ENCODE measurements at regions not wholly inside any gene's neighbourhood (a gene's known extent, or its start where the extent isn't known, plus 50 kb on each side); places are given as distances from the start of the nearest gene placed in this dataset.

- POLR2A ChIA-PET = no interaction called here
- H3K36me3 Mint-ChIP-seq (ENCODE audit: insufficient read depth, unreplicated experiment) = no peaks in the 10 kb centered on the region
Observed at GRCh38 chr12:58563621-58564020, 356.7 kb downstream of the LRIG3 start.

GRCh38 chr12:58564721-58565120 is 355.6 kb downstream of the LRIG3 start:
- Mint-ChIP-seq H3K27ac (ENCODE audit: low read depth, unreplicated experiment) (no peak overlapping the region), H3K4me3 (ENCODE audit: unreplicated experiment) (no peak overlapping the region), H3K9me3 (ENCODE audit: unreplicated experiment) (no peaks in the 10 kb centered on the region), H3K27me3 (ENCODE audit: insufficient read depth, unreplicated experiment) (no peaks in the 10 kb centered on the region), H3K4me1 (ENCODE audit: insufficient read depth, unreplicated experiment) (no peaks in the 10 kb centered on the region), H3K36me3 (ENCODE audit: insufficient read depth, unreplicated experiment) (no peaks in the 10 kb centered on the region)
- intact Hi-C loops (cut with micrococcal nuclease) = no loop called here
- BruUV-seq (replicated peaks) = no TSS peak
- no peak for DNase-seq (ENCODE audit: unreplicated experiment)
- ChIA-PET CTCF (interaction anchor here (0.6 kb wide), 1 partner anchor 43 kb away, joined by 3 read pairs; no protein-coding TSS in a partner anchor), POLR2A (no interaction called here)
- TF ChIP-seq CTCF (IDR thresholded peaks at IDR 0.05; ENCODE audit: unreplicated experiment) = no peak

More at GRCh38 chr12:58563621-58564020, 356.7 kb downstream of the LRIG3 start:
- no peaks in the 10 kb centered on the region for H3K27me3 Mint-ChIP-seq (ENCODE audit: insufficient read depth, unreplicated experiment)
- TF ChIP-seq CTCF (IDR thresholded peaks at IDR 0.05; ENCODE audit: unreplicated experiment) = no peak
- H3K27ac Mint-ChIP-seq (ENCODE audit: low read depth, unreplicated experiment) = no peak overlapping the region
- BruUV-seq (replicated peaks) = no TSS peak
- no peaks in the 10 kb centered on the region for H3K4me1 Mint-ChIP-seq (ENCODE audit: insufficient read depth, unreplicated experiment)
- CTCF ChIA-PET = interaction anchor here (0.6 to 1.0 kb wide), 3 partner anchors 22 to 28 kb away, joined by 3 to 4 read pairs (median 3); no protein-coding TSS in a partner anchor
- H3K9me3 Mint-ChIP-seq (ENCODE audit: unreplicated experiment) = no peaks in the 10 kb centered on the region
- no peak for DNase-seq (ENCODE audit: unreplicated experiment)
- intact Hi-C loops (cut with micrococcal nuclease) = no loop called here
- H3K4me3 Mint-ChIP-seq (ENCODE audit: unreplicated experiment) = no peak overlapping the region

- intact Hi-C loops (cut with micrococcal nuclease) = no loop called here
- DNase-seq (ENCODE audit: unreplicated experiment) = no peak
- Mint-ChIP-seq H3K9me3 (ENCODE audit: unreplicated experiment) (no peaks in the 10 kb centered on the region), H3K4me3 (ENCODE audit: unreplicated experiment) (no peak overlapping the region), H3K36me3 (ENCODE audit: insufficient read depth, unreplicated experiment) (no peaks in the 10 kb centered on the region), H3K27ac (ENCODE audit: low read depth, unreplicated experiment) (no peak overlapping the region), H3K27me3 (ENCODE audit: insufficient read depth, unreplicated experiment) (no peaks in the 10 kb centered on the region), H3K4me1 (ENCODE audit: insufficient read depth, unreplicated experiment) (no peaks in the 10 kb centered on the region)
- POLR2A ChIA-PET = no interaction called here
- no TSS peak for BruUV-seq (replicated peaks)
- CTCF ChIA-PET = interaction anchor here (1.2 kb wide), 1 partner anchor 13 kb away, joined by 3 read pairs; no protein-coding TSS in a partner anchor
- no peak for TF ChIP-seq CTCF (IDR thresholded peaks at IDR 0.05; ENCODE audit: unreplicated experiment)
Observed at GRCh38 chr12:58566599-58566998, 353.7 kb downstream of the LRIG3 start.

- no peak overlapping the region for H3K27ac Mint-ChIP-seq (ENCODE audit: low read depth, unreplicated experiment)
- BruUV-seq (replicated peaks) = no TSS peak
- no peaks in the 10 kb centered on the region for H3K27me3 Mint-ChIP-seq (ENCODE audit: insufficient read depth, unreplicated experiment)
- POLR2A ChIA-PET = no interaction called here
- no peaks in the 10 kb centered on the region for H3K36me3 Mint-ChIP-seq (ENCODE audit: insufficient read depth, unreplicated experiment)
- intact Hi-C loops (cut with micrococcal nuclease) = no loop called here
- H3K4me3 Mint-ChIP-seq (ENCODE audit: unreplicated experiment) = no peak overlapping the region
- H3K4me1 Mint-ChIP-seq (ENCODE audit: insufficient read depth, unreplicated experiment) = no peaks in the 10 kb centered on the region
- no peaks in the 10 kb centered on the region for H3K9me3 Mint-ChIP-seq (ENCODE audit: unreplicated experiment)
- no peak for DNase-seq (ENCODE audit: unreplicated experiment)
- TF ChIP-seq CTCF (IDR thresholded peaks at IDR 0.05; ENCODE audit: unreplicated experiment) = no peak
- CTCF ChIA-PET = interaction anchor here (1.2 kb wide), 1 partner anchor 14 kb away, joined by 3 read pairs; no protein-coding TSS in a partner anchor
Observed at GRCh38 chr12:58567189-58567588, 353.1 kb downstream of the LRIG3 start.

All from MCF 10A (cell line).